T-helper 17 cell (primary cell): ENCODE measurements at regions not wholly inside any gene's neighbourhood (a gene's known extent, or its start where the extent isn't known, plus 50 kb on each side); places are given as distances from the start of the nearest gene placed in this dataset.
"Not testable (repeated sequence)": the region's sequence is repeated elsewhere in the genome, so short reads cannot be mapped to it uniquely, and the experiment has no call there.

Experiments
- ATAC-seq: fragments of 150-1000 bp; cut with Tn5 transposase; 2 replicates; pipeline ENCODE4 v1.10.0; 2021; ENCODE audit warnings: mild to moderate bottlenecking, moderate library complexity
- DNase-seq, 3 donors: peaks; one replicate each; pipeline versions ENCODE4 v3.0.0 to v3.0.0-alpha.2; 2020 to 2021
- H3K9me3 ChIP-seq: one replicate; pipeline ENCODE4 v1.7.0; 2013; ENCODE audit warnings: low read length, mild to moderate bottlenecking; ENCODE audit not compliant: control insufficient read depth, poor library complexity, severe bottlenecking
- H3K27ac Mint-ChIP-seq: one replicate; pipeline ENCODE4 v1.8.0; 2022; ENCODE audit warnings: mild to moderate bottlenecking, moderate library complexity, mixed read lengths
- H3K27me3 Mint-ChIP-seq: one replicate; pipeline ENCODE4 v1.8.0; 2022; ENCODE audit warnings: mixed read lengths
- H3K36me3 Mint-ChIP-seq: one replicate; pipeline ENCODE4 v1.8.0; 2022; ENCODE audit warnings: low read depth, mixed read lengths
- H3K4me1 Mint-ChIP-seq: one replicate; pipeline ENCODE4 v1.8.0; 2022; ENCODE audit warnings: mild to moderate bottlenecking, mixed read lengths
- H3K4me3 Mint-ChIP-seq: one replicate; pipeline ENCODE4 v1.8.0; 2022; ENCODE audit warnings: mild to moderate bottlenecking, moderate library complexity, mixed read lengths

- ATAC-seq, result no peak
- no peaks in the 10 kb centered on the region for H3K9me3 ChIP-seq
- H3K27ac Mint-ChIP-seq, result no peak overlapping the region
- no peak overlapping the region for H3K4me3 Mint-ChIP-seq
- H3K27me3 Mint-ChIP-seq, result no peaks in the 10 kb centered on the region
- H3K4me1 Mint-ChIP-seq, result no peaks in the 10 kb centered on the region
- no peaks in the 10 kb centered on the region for H3K36me3 Mint-ChIP-seq
- DNase-seq, result no peak
Measured at GRCh38 chr3:6287088-6287875, 573.6 kb upstream of the GRM7 start.

DNA sequence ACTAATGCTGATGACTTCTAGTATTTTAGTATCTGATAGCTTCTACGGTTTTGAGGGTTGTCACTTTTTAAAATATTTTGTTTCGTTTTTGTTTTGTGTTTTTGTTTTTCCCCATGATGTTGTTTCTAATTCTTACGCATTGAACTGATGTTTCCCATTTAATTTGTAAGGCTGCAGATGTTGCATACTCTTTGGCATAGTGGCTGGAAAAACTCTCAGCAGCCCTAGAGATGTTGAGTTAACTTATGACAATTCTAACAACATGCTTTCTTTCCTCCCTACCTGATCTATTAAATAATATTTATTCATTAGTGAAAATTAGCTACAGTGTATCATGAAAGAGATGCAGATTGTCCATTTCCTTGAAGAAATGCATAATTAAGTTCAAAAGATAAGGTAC is 559.3 kb upstream of the GRM7 start:
- Mint-ChIP-seq H3K27me3 (no peaks in the 10 kb centered on the region), H3K27ac (no peak overlapping the region), H3K4me3 (no peak overlapping the region), H3K36me3 (no peaks in the 10 kb centered on the region), H3K4me1 (no peaks in the 10 kb centered on the region)
- ATAC-seq (no peak), DNase-seq (no peak)
- no peaks in the 10 kb centered on the region for H3K9me3 ChIP-seq

DNA sequence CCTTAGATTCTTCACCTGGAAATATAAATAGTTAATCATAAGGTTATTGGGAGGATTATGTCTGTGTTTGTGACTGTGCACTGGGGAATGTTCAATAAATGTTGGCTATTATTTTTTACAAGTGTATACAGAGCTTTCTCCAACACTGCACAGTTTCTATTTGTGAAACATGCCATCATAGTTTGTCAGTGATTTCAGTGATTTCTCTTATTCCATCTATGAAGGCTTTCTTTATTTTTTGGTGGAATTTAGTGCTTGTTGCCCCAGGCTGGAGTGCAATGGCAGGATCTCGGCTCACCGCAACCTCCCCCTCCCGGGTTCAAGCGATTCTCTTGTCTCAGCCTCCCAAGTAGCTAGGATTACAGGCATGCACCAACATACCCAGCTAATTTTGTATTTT is 545.0 kb upstream of the GRM7 start:
- no peaks in the 10 kb centered on the region for H3K4me1 Mint-ChIP-seq
- ATAC-seq, result no peak

GRCh38 chr3:6321999-6322398 is 538.9 kb upstream of the GRM7 start:
- DNase-seq (no peak), ATAC-seq (no peak)
- no peaks in the 10 kb centered on the region for H3K9me3 ChIP-seq
- H3K27ac Mint-ChIP-seq, result no peak overlapping the region
- no peaks in the 10 kb centered on the region for H3K36me3 Mint-ChIP-seq
- no peak overlapping the region for H3K4me3 Mint-ChIP-seq
- H3K27me3 Mint-ChIP-seq, result no peaks in the 10 kb centered on the region
- H3K4me1 Mint-ChIP-seq, result no peaks in the 10 kb centered on the region

More for the DNA sequence above, 545.0 kb upstream of the GRM7 start:
- H3K9me3 ChIP-seq, result no peaks in the 10 kb centered on the region
- H3K36me3 Mint-ChIP-seq, result no peaks in the 10 kb centered on the region
- H3K27ac Mint-ChIP-seq, result no peak overlapping the region
- no peak overlapping the region for H3K4me3 Mint-ChIP-seq
- H3K27me3 Mint-ChIP-seq, result no peaks in the 10 kb centered on the region
- DNase-seq, result no peak

- Mint-ChIP-seq H3K27ac (no peak overlapping the region), H3K36me3 (no peaks in the 10 kb centered on the region), H3K27me3 (no peaks in the 10 kb centered on the region), H3K4me1 (no peaks in the 10 kb centered on the region), H3K4me3 (no peak overlapping the region)
- no peak for ATAC-seq
- no peak for DNase-seq
- H3K9me3 ChIP-seq, result no peaks in the 10 kb centered on the region
Measured at GRCh38 chr3:6326771-6327170, 534.1 kb upstream of the GRM7 start.

DNA sequence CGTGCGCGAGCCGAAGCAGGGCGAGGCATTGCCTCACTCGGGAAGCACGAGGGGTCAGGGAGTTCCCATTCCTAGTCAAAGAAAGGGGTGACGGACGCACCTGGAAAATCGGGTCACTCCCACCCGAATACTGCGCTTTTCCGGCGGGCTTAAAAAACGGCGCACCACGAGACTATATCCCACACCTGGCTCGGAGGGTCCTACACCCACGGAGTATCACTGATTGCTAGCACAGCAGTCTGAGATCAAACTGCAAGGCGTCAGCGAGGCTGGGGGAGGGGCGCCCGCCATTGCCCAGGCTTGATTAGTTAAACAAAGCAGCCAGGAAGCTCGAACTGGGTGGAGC is 520.0 kb upstream of the GRM7 start:
- not testable (repeated sequence) for H3K4me3 Mint-ChIP-seq, DNase-seq, H3K36me3 Mint-ChIP-seq, H3K9me3 ChIP-seq, H3K27me3 Mint-ChIP-seq, ATAC-seq, H3K27ac Mint-ChIP-seq, H3K4me1 Mint-ChIP-seq

GRCh38 chr3:6351752-6352151 is 509.2 kb upstream of the GRM7 start:
- Mint-ChIP-seq H3K36me3 (no peaks in the 10 kb centered on the region), H3K27ac (no peak overlapping the region), H3K4me3 (no peak overlapping the region), H3K4me1 (no peaks in the 10 kb centered on the region), H3K27me3 (no peaks in the 10 kb centered on the region)
- no peak for DNase-seq
- ATAC-seq, result no peak
- no peaks in the 10 kb centered on the region for H3K9me3 ChIP-seq

DNA sequence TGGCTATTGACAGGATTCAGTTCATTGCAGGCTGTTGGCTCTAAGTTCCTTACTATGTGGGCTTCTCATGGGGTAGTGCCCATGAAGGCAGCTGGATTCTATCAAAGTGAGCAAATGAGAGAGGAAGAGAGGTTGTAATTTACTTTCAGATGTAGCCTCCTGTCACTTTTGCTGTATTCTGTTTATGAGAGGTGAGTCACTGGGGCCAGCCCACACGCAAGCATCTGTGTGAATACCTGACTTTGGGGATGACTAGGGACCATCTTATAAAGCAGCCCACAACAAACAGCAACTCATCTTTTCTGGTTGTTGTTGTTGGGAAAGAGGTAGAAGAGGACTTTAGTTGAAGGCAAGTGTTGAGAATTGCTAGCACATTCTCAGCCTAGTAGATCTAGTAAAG is 506.3 kb upstream of the GRM7 start:
- no peaks in the 10 kb centered on the region for H3K9me3 ChIP-seq
- H3K27ac Mint-ChIP-seq, result no peak overlapping the region
- no peaks in the 10 kb centered on the region for H3K36me3 Mint-ChIP-seq
- no peaks in the 10 kb centered on the region for H3K4me1 Mint-ChIP-seq
- ATAC-seq (no peak), DNase-seq (no peak)
- H3K27me3 Mint-ChIP-seq, result no peaks in the 10 kb centered on the region
- H3K4me3 Mint-ChIP-seq, result no peak overlapping the region

- Mint-ChIP-seq H3K27me3 (no peaks in the 10 kb centered on the region), H3K27ac (no peak overlapping the region), H3K36me3 (no peaks in the 10 kb centered on the region), H3K4me3 (no peak overlapping the region), H3K4me1 (no peaks in the 10 kb centered on the region)
- ATAC-seq (no peak), DNase-seq (no peak)
- peaks cover 2% of the 10 kb centered on the region for H3K9me3 ChIP-seq
Measured at GRCh38 chr3:6362406-6362805, 498.5 kb upstream of the GRM7 start.

- no peaks in the 10 kb centered on the region for H3K9me3 ChIP-seq
- Mint-ChIP-seq H3K27me3 (no peaks in the 10 kb centered on the region), H3K4me1 (no peaks in the 10 kb centered on the region), H3K4me3 (no peak overlapping the region), H3K27ac (no peak overlapping the region), H3K36me3 (no peaks in the 10 kb centered on the region)
- DNase-seq (no peak), ATAC-seq (no peak)
Measured at GRCh38 chr3:6367171-6367570, 493.7 kb upstream of the GRM7 start.

DNA sequence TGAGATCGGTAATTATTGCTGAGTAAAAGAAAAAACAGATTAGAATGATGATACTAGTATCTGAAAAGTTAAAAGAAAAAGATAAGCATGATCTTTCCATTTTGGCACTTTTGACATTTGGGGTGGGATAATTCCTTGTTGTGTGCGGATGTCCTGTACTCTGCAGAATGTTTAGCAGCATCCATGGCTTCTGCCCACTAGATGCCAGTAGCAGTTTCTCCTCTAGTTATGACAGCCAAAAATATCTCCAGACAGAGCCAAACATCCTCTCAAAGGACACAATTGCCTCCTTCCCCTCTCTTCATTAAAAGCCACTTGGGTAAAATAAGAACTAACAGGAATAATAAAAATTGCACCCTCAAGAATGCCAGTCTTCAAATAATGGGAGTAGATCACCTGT is 468.8 kb upstream of the GRM7 start:
- DNase-seq, result no peak
- no peaks in the 10 kb centered on the region for H3K9me3 ChIP-seq
- Mint-ChIP-seq H3K4me3 (no peak overlapping the region), H3K4me1 (no peaks in the 10 kb centered on the region), H3K36me3 (no peaks in the 10 kb centered on the region), H3K27me3 (no peaks in the 10 kb centered on the region), H3K27ac (no peak overlapping the region)
- no peak for ATAC-seq

DNA sequence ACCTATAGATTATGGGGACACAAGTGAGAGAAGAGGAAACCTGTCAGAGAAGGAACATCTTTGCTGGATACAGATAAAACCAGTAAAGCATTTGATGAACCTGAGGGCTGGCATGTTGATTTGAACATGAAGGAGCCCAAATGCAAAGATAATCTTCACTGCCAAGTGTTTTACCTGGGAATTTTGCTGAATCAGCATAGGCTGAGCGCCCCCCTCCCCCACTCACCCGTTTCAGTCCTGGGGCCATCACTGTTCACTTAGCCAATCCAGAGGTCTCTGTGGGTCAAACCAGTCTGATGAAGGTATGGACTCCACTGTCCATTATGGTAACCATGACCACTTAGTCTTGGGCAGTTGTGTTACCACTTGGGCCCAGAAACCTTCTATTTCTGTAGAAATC is 466.0 kb upstream of the GRM7 start:
- H3K4me1 Mint-ChIP-seq, result no peaks in the 10 kb centered on the region
- no peak overlapping the region for H3K4me3 Mint-ChIP-seq
- H3K27ac Mint-ChIP-seq, result no peak overlapping the region
- no peaks in the 10 kb centered on the region for H3K27me3 Mint-ChIP-seq
- ATAC-seq, result no peak
- no peaks in the 10 kb centered on the region for H3K9me3 ChIP-seq
- no peak for DNase-seq
- no peaks in the 10 kb centered on the region for H3K36me3 Mint-ChIP-seq

GRCh38 chr3:6396631-6397030 is 464.3 kb upstream of the GRM7 start:
- no peaks in the 10 kb centered on the region for H3K4me1 Mint-ChIP-seq
- no peak overlapping the region for H3K27ac Mint-ChIP-seq
- no peak overlapping the region for H3K4me3 Mint-ChIP-seq

DNA sequence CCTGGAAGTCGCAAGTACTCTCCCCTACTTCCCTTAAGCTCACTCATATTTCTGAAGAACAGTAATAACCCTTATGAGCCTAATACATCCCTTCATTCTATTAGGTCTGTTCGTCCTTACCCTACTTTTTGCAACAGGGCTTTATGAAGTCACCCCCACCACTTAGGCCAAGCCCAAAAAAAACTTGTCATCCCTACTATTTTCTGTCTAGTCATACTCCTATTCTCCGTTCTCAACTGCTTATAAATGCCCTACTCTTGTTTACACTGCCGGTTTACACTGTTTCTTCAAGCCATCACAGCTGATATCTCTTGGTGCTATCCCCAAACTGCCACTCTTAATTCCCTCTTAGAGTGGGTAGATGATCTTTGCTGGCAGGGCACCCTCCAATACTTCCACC is 458.2 kb upstream of the GRM7 start:
- H3K27me3 Mint-ChIP-seq, H3K36me3 Mint-ChIP-seq, H3K4me3 Mint-ChIP-seq, DNase-seq, H3K9me3 ChIP-seq, ATAC-seq, H3K27ac Mint-ChIP-seq, H3K4me1 Mint-ChIP-seq: not testable (repeated sequence)

More at GRCh38 chr3:6396631-6397030, 464.3 kb upstream of the GRM7 start:
- Mint-ChIP-seq H3K36me3 (no peaks in the 10 kb centered on the region), H3K27me3 (no peaks in the 10 kb centered on the region)
- DNase-seq, result no peak
- ATAC-seq, result no peak
- H3K9me3 ChIP-seq, result no peaks in the 10 kb centered on the region
